ENCODE measurements at regions not wholly inside any gene's neighbourhood (a gene's known extent, or its start where the extent isn't known, plus 50 kb on each side); places are given as distances from the start of the nearest gene placed in this dataset.

DNA sequence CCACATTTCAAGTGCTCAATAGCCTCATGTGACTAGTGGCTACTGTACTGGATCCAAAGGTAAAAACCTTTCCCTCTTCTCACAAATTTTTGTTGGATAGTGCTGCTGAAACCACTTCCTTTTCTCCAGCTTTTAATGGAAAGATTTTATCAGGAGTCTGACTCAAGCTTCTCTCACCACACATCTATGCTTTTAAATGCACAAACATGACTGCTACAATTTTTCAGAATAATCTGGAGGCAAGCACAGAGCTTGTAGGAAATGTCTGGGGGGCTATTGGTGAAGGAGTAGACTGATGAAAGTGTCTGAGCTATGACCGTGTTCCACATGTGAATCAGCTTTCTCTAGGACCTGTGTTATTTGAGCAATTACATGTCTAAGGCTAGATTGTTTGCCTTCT is 101.1 kb upstream of the FAT3 start:
- TF ChIP-seq NFIC (IDR thresholded peaks at IDR 0.05), result no peak
- TF ChIP-seq ZBTB7A (IDR thresholded peaks at IDR 0.05; ENCODE audit: low read depth), result no peak
- TF ChIP-seq, protein P1, sequence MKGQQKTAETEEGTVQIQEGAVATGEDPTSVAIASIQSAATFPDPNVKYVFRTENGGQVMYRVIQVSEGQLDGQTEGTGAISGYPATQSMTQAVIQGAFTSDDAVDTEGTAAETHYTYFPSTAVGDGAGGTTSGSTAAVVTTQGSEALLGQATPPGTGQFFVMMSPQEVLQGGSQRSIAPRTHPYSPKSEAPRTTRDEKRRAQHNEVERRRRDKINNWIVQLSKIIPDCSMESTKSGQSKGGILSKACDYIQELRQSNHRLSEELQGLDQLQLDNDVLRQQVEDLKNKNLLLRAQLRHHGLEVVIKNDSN (IDR thresholded peaks at IDR 0.05), result no peak
- TF ChIP-seq TCF12 (IDR thresholded peaks at IDR 0.05; ENCODE audit: low read depth), result no peak
- no peak for TF ChIP-seq CEBPB (IDR thresholded peaks at IDR 0.05)
- TF ChIP-seq EP300 (IDR thresholded peaks at IDR 0.05; ENCODE audit: borderline replicate concordance), result no peak
- TF ChIP-seq, protein P2, sequence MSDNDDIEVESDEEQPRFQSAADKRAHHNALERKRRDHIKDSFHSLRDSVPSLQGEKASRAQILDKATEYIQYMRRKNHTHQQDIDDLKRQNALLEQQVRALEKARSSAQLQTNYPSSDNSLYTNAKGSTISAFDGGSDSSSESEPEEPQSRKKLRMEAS (IDR thresholded peaks at IDR 0.05), result no peak
- TF ChIP-seq TEAD4 (IDR thresholded peaks at IDR 0.05), result no peak
- no peak for TF ChIP-seq FOXM1 (IDR thresholded peaks at IDR 0.05; ENCODE audit: borderline replicate concordance, low read depth)
- no peak for TF ChIP-seq EGR1 (IDR thresholded peaks at IDR 0.05)
- TF ChIP-seq TAF1 (IDR thresholded peaks at IDR 0.05; ENCODE audit: low read depth), result no peak
- no peak for TF ChIP-seq YY1 (IDR thresholded peaks at IDR 0.05; ENCODE audit: low read depth)
- TF ChIP-seq, protein P3, sequence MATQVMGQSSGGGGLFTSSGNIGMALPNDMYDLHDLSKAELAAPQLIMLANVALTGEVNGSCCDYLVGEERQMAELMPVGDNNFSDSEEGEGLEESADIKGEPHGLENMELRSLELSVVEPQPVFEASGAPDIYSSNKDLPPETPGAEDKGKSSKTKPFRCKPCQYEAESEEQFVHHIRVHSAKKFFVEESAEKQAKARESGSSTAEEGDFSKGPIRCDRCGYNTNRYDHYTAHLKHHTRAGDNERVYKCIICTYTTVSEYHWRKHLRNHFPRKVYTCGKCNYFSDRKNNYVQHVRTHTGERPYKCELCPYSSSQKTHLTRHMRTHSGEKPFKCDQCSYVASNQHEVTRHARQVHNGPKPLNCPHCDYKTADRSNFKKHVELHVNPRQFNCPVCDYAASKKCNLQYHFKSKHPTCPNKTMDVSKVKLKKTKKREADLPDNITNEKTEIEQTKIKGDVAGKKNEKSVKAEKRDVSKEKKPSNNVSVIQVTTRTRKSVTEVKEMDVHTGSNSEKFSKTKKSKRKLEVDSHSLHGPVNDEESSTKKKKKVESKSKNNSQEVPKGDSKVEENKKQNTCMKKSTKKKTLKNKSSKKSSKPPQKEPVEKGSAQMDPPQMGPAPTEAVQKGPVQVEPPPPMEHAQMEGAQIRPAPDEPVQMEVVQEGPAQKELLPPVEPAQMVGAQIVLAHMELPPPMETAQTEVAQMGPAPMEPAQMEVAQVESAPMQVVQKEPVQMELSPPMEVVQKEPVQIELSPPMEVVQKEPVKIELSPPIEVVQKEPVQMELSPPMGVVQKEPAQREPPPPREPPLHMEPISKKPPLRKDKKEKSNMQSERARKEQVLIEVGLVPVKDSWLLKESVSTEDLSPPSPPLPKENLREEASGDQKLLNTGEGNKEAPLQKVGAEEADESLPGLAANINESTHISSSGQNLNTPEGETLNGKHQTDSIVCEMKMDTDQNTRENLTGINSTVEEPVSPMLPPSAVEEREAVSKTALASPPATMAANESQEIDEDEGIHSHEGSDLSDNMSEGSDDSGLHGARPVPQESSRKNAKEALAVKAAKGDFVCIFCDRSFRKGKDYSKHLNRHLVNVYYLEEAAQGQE (IDR thresholded peaks at IDR 0.05; ENCODE audit: low read depth), result no peak
- TF ChIP-seq CREB1 (IDR thresholded peaks at IDR 0.05; ENCODE audit: low read depth), result no peak
- TF ChIP-seq RAD21 (IDR thresholded peaks at IDR 0.05; ENCODE audit: low read depth), result no peak

DNA sequence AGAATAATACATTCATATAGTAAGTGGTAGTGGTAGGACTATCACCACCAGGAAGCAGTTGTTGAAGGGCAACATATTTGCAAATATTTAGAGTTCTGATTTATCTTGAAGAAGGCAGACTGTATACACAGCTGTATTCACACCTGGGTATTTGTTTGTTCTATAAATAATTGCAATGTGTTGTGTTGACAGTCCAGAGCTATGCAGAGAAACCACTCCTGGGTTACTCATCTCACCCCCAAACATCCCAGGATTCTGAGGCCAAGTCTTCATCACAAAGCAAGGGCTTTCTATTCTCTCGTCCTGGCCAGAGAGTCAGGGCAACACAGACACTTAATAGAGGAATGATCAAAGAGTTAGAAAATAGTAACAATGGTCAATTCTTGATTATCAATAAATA is 102.1 kb upstream of the FAT3 start:
- TF ChIP-seq FOXM1 (IDR thresholded peaks at IDR 0.05; ENCODE audit: borderline replicate concordance, low read depth) (no peak), TCF12 (IDR thresholded peaks at IDR 0.05; ENCODE audit: low read depth) (no peak)

DNA sequence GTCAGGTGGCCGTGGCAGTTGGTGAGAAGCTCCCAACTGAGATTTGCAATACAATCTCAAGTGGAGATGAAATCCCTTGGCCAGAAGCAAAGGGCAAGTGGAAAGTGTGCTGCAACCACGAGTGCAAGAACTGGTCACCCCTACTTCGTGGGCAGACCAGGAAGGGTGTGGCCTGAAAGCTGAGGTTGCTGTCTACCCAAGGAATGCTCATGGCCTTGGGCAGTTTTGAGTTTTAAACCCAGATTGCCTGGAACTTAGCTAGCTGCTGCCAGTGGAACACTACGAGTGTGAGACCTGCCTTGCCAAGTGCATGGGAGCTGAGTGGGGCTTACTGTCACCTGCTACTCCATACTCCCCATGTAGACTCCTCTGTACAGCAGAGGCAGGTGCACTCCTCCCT is 113.3 kb upstream of the FAT3 start:
- TF ChIP-seq CREB1 (IDR thresholded peaks at IDR 0.05; ENCODE audit: low read depth) (no peak), CEBPB (IDR thresholded peaks at IDR 0.05) (no peak), TAF1 (IDR thresholded peaks at IDR 0.05; ENCODE audit: low read depth) (no peak), NFIC (IDR thresholded peaks at IDR 0.05) (no peak), EGR1 (IDR thresholded peaks at IDR 0.05) (no peak), RAD21 (IDR thresholded peaks at IDR 0.05; ENCODE audit: low read depth) (no peak), YY1 (IDR thresholded peaks at IDR 0.05; ENCODE audit: low read depth) (no peak), TEAD4 (IDR thresholded peaks at IDR 0.05) (no peak)
- TF ChIP-seq, protein P3 (IDR thresholded peaks at IDR 0.05; ENCODE audit: low read depth), result no peak
- TF ChIP-seq, protein P2 (IDR thresholded peaks at IDR 0.05), result no peak
- TF ChIP-seq, protein P1 (IDR thresholded peaks at IDR 0.05), result no peak

DNA sequence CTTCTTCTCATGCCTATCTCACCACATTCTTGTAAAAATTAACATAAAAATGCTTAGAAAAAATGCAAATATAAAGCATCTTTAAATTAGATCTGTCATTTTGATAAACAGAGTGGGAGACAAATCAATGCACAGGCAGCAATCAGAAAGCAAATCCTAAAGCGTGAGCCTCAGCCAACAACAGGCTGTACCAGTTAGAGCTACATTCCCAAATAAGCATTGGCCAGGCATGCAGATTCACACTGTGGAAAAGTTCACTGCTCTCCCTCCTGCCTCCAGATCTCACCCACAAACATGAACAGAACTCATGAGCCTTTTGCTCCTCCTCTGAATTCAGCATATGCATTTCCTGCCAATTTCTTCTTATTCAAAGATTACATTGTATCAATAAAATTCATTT is 115.2 kb upstream of the FAT3 start:
- no peak for TF ChIP-seq TEAD4 (IDR thresholded peaks at IDR 0.05)
- no peak for TF ChIP-seq FOXM1 (IDR thresholded peaks at IDR 0.05; ENCODE audit: borderline replicate concordance, low read depth)

DNA sequence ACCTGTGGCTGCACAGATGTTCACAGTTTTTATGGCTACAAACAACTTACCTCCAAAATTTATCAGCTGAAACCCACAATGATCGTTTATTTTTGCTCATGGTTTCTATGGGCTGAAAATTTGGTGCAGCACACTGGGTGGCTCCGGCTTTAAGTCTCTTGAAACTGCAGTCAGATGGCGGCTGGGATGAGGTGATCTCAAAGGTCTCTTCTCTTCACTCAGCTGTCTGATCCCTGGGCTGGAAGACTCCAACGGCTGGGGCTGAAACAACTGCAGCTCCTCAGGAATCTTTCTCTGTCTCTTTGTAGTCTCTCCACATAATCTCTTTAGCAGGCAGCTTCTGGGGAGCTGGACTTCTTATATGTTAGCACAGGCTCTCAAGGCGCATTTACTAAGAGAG is 117.3 kb upstream of the FAT3 start:
- TF ChIP-seq EGR1 (IDR thresholded peaks at IDR 0.05) (no peak), TAF1 (IDR thresholded peaks at IDR 0.05; ENCODE audit: low read depth) (no peak), NFIC (IDR thresholded peaks at IDR 0.05) (no peak), RAD21 (IDR thresholded peaks at IDR 0.05; ENCODE audit: low read depth) (no peak), YY1 (IDR thresholded peaks at IDR 0.05; ENCODE audit: low read depth) (no peak), EP300 (IDR thresholded peaks at IDR 0.05; ENCODE audit: borderline replicate concordance) (no peak), FOXM1 (IDR thresholded peaks at IDR 0.05; ENCODE audit: borderline replicate concordance, low read depth) (no peak), ZBTB7A (IDR thresholded peaks at IDR 0.05; ENCODE audit: low read depth) (no peak), CREB1 (IDR thresholded peaks at IDR 0.05; ENCODE audit: low read depth) (no peak), CEBPB (IDR thresholded peaks at IDR 0.05) (no peak), TEAD4 (IDR thresholded peaks at IDR 0.05) (no peak), TCF12 (IDR thresholded peaks at IDR 0.05; ENCODE audit: low read depth) (no peak)
- TF ChIP-seq, protein P2 (IDR thresholded peaks at IDR 0.05), result no peak
- TF ChIP-seq, protein P1 (IDR thresholded peaks at IDR 0.05), result no peak
- TF ChIP-seq, protein P3 (IDR thresholded peaks at IDR 0.05; ENCODE audit: low read depth), result no peak

All from Ishikawa (cell line).